Activated CD4-positive, alpha-beta T cell treated with anti-CD3 and anti-CD28 coated beads for 48 hours (primary cell): ENCODE measurements at regions not wholly inside any gene's neighbourhood (a gene's known extent, or its start where the extent isn't known, plus 50 kb on each side); places are given as distances from the start of the nearest gene placed in this dataset.

Experiments
- DNase-seq: peaks from one replicate; pipeline ENCODE4 v3.0.0-alpha.2; 2020

- DNase-seq, result peak; percentile 73
These were observed 49.8 kb upstream of the BAHCC1 start for GRCh38 chr17:81345228-81346089.
